Glomerular visceral epithelial cell (primary cell): ENCODE measurements at regions not wholly inside any gene's neighbourhood (a gene's known extent, or its start where the extent isn't known, plus 50 kb on each side); places are given as distances from the start of the nearest gene placed in this dataset.

Source experiments
- DNase-seq: peaks from one replicate; pipeline ENCODE4 v3.0.0-alpha.2; 2016; ENCODE audit errors: extremely low spot score

GRCh38 chr5:72619677-72620076 lies 112.5 kb upstream of the ZNF366 start:
- no peak for DNase-seq

- DNase-seq: no peak
These were observed 112.0 kb upstream of the ZNF366 start for GRCh38 chr5:72619251-72619650.

GRCh38 chr5:72618708-72619107 lies 111.5 kb upstream of the ZNF366 start:
- no peak for DNase-seq

- DNase-seq: no peak
These were observed 107.9 kb upstream of the ZNF366 start for GRCh38 chr5:72615061-72615460.

GRCh38 chr5:72613515-72613914 lies 106.3 kb upstream of the ZNF366 start:
- no peak for DNase-seq

GRCh38 chr5:72612810-72613209 lies 105.6 kb upstream of the ZNF366 start:
- DNase-seq: no peak

GRCh38 chr5:72611118-72611730 lies 104.0 kb upstream of the ZNF366 start:
- DNase-seq: peak; percentile 74

GRCh38 chr5:72608926-72609325 lies 101.7 kb upstream of the ZNF366 start:
- no peak for DNase-seq

GRCh38 chr5:72608297-72608696 lies 101.1 kb upstream of the ZNF366 start:
- no peak for DNase-seq

- no peak for DNase-seq
These were observed 100.2 kb upstream of the ZNF366 start for GRCh38 chr5:72607381-72607780.

GRCh38 chr5:72606525-72606924 lies 99.3 kb upstream of the ZNF366 start:
- no peak for DNase-seq

GRCh38 chr5:72605632-72606031 lies 98.4 kb upstream of the ZNF366 start:
- no peak for DNase-seq

- DNase-seq: no peak
These were observed 97.6 kb upstream of the ZNF366 start for GRCh38 chr5:72604798-72605154.

- DNase-seq: no peak
These were observed 97.0 kb upstream of the ZNF366 start for GRCh38 chr5:72604111-72604797.

GRCh38 chr5:72602696-72603685 lies 95.8 kb upstream of the ZNF366 start:
- DNase-seq: no peak

GRCh38 chr5:72601861-72602260 lies 94.7 kb upstream of the ZNF366 start:
- no peak for DNase-seq

- peak; percentile 87 for DNase-seq
These were observed 93.3 kb upstream of the ZNF366 start for GRCh38 chr5:72600391-72600981.

- DNase-seq: peak; percentile 73
These were observed 92.5 kb upstream of the ZNF366 start for GRCh38 chr5:72599519-72600370.

GRCh38 chr5:72599065-72599433 lies 91.8 kb upstream of the ZNF366 start:
- DNase-seq: no peak

GRCh38 chr5:72598401-72599064 lies 91.3 kb upstream of the ZNF366 start:
- DNase-seq: peak; percentile 75

- peak; percentile 80 for DNase-seq
These were observed 90.3 kb upstream of the ZNF366 start for GRCh38 chr5:72597456-72597948.
